BLaER1 treated with 17β-estradiol and CSF1 and Interleukin-3, amounts not matched to agents 10 nM and 100 nM (cell line): ENCODE measurements at regions not wholly inside any gene's neighbourhood (a gene's known extent, or its start where the extent isn't known, plus 50 kb on each side); places are given as distances from the start of the nearest gene placed in this dataset.

ENCODE experiments used
- H3K27ac ChIP-seq, 11 experiments: shearing (Covaris generic); formaldehyde crosslinking; 2 replicates each; pipeline ENCODE4 v1.8.1; 2022
- H3K27me3 ChIP-seq, 11 experiments: shearing (Covaris generic); formaldehyde crosslinking; 2 replicates each; pipeline ENCODE4 v1.8.1; 2022
- H3K36me3 ChIP-seq, 11 experiments: shearing (Covaris generic); formaldehyde crosslinking; 2 replicates each; pipeline ENCODE4 v1.8.1; 2022
- H3K4me1 ChIP-seq, 10 experiments: shearing (Covaris generic); formaldehyde crosslinking; 2 replicates each; pipeline ENCODE4 v1.8.1; 2022
- H3K4me2 ChIP-seq, 11 experiments: shearing (Covaris generic); formaldehyde crosslinking; 2 replicates each; pipeline ENCODE4 v1.8.1; 2022
- H3K4me3 ChIP-seq, 10 experiments: shearing (Covaris generic); formaldehyde crosslinking; 2 replicates each; pipeline ENCODE4 v1.8.1; 2022
- H3K9ac ChIP-seq, 11 experiments: shearing (Covaris generic); formaldehyde crosslinking; 2 replicates each; pipeline ENCODE4 v1.8.1; 2022
- H3K9me3 ChIP-seq, 11 experiments: shearing (Covaris generic); formaldehyde crosslinking; replicated peaks in 1 of 11; 2 replicates each; pipeline ENCODE4 v1.8.1; 2022
- H4K20me1 ChIP-seq, 11 experiments: shearing (Covaris generic); formaldehyde crosslinking; 2 replicates each; pipeline ENCODE4 v1.8.1; 2022
- Cebpa-rat ChIP-seq, 11 experiments: shearing (Covaris generic); IDR thresholded peaks; 2 replicates each; pipeline ENCODE4 v1.8.1; 2022

DNA sequence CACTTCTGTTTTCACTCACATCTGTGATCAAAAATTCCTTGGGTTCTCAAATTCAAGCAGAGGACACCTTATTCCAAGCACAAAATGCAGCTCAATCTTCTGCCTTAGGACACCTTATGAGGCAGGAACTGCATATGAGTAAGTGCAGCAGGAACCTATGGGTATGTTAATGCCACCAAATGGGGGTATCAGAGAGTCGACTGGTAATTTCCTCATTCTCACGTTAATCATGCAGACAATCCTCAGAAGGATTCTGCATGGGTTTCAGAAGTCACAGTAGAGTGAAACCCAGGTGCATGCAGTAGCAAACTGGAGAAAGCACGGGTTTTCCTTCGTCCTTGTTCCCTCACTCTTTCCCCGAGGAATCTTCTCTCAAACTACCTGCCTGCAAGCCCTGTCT lies 452.8 kb downstream of the CBLN2 start:
- Histone ChIP-seq H4K20me1 (no peaks in the 10 kb centered on the region), H3K9ac (no peak overlapping the region), H3K9me3 (no peaks in the 10 kb centered on the region), H3K4me2 (no peak overlapping the region), H3K4me1 (no peaks in the 10 kb centered on the region), H3K27ac (no peak overlapping the region), H3K27me3 (no peaks in the 10 kb centered on the region), H3K4me3 (no peak overlapping the region), H3K36me3 (no peaks in the 10 kb centered on the region)
- TF ChIP-seq Cebpa-rat (IDR thresholded peaks at IDR 0.05), result no peak

- no peaks in the 10 kb centered on the region for H3K27me3 ChIP-seq
- no peaks in the 10 kb centered on the region for H3K36me3 ChIP-seq
- no peak overlapping the region for H3K9ac ChIP-seq
- H3K27ac ChIP-seq, result no peak overlapping the region
- H3K4me2 ChIP-seq, result no peak overlapping the region
- H3K9me3 ChIP-seq, result no peaks in the 10 kb centered on the region
- no peaks in the 10 kb centered on the region for H3K4me1 ChIP-seq
- no peak overlapping the region for H3K4me3 ChIP-seq
- TF ChIP-seq Cebpa-rat (IDR thresholded peaks at IDR 0.05), result no peak
- no peaks in the 10 kb centered on the region for H4K20me1 ChIP-seq
These were observed 454.7 kb downstream of the CBLN2 start for GRCh38 chr18:72089432-72089831.

DNA sequence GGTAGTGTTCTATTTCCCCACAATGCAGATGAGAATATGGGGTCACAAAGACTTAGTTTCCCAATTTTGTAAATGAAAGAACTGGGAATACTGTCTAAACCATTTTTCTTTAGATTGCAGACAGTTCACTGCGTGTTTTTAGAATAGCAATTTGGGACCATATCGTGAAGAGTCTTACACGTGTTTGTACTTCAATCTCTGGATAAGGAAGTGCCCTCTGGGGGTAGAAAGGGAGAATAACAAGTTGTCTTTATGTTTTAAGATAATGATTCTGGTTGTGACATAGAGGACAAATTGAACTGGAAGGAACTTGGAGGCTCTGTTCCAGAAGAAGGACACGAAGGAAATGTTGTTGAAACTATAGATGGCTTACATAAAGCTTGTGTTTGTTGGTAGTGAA lies 457.7 kb downstream of the CBLN2 start:
- H3K27ac ChIP-seq, result no peak overlapping the region
- no peaks in the 10 kb centered on the region for H4K20me1 ChIP-seq
- no peak for TF ChIP-seq Cebpa-rat (IDR thresholded peaks at IDR 0.05)
- no peak overlapping the region for H3K4me3 ChIP-seq
- no peaks in the 10 kb centered on the region for H3K9me3 ChIP-seq
- no peaks in the 10 kb centered on the region for H3K4me1 ChIP-seq
- no peak overlapping the region for H3K4me2 ChIP-seq
- H3K9ac ChIP-seq, result no peak overlapping the region
- H3K27me3 ChIP-seq, result no peaks in the 10 kb centered on the region
- H3K36me3 ChIP-seq, result no peaks in the 10 kb centered on the region

- Histone ChIP-seq H3K4me2 (no peak overlapping the region), H3K36me3 (no peaks in the 10 kb centered on the region), H3K4me3 (no peak overlapping the region), H3K4me1 (no peaks in the 10 kb centered on the region), H3K27ac (no peak overlapping the region), H3K9ac (no peak overlapping the region), H4K20me1 (no peaks in the 10 kb centered on the region), H3K9me3 (peaks cover 0 to 8% (median 0%) of the 10 kb centered on the region in 11 experiments; a peak in 2 of 22 replicates), H3K27me3 (no peaks in the 10 kb centered on the region)
- TF ChIP-seq Cebpa-rat (IDR thresholded peaks at IDR 0.05), result no peak
These were observed 469.1 kb downstream of the CBLN2 start for GRCh38 chr18:72075040-72075439.

DNA sequence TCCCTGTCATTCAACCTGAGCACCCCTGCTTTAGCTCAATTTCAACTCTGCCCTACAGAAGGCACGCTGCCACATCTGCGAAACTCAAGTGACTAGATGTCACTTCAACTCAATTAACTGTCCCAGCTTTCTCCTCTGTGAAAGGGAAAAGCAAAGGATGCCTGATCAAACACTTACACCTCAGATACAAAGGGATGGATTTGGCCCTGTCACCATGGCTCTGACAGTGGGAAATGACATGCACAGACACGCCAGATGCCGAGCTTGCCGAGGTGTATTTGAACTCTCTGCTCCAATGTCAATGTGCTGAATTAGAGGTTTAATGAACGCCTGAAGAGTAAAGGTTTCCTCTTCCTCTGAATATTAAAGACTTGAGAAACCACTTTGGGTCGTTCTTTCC lies 481.1 kb downstream of the CBLN2 start:
- no peak overlapping the region for H3K4me3 ChIP-seq
- no peaks in the 10 kb centered on the region for H3K9me3 ChIP-seq
- H3K27ac ChIP-seq, result no peak overlapping the region
- no peak for TF ChIP-seq Cebpa-rat (IDR thresholded peaks at IDR 0.05)
- H3K27me3 ChIP-seq, result no peaks in the 10 kb centered on the region
- H3K36me3 ChIP-seq, result no peaks in the 10 kb centered on the region
- H4K20me1 ChIP-seq, result no peaks in the 10 kb centered on the region
- no peaks in the 10 kb centered on the region for H3K4me1 ChIP-seq
- no peak overlapping the region for H3K4me2 ChIP-seq
- no peak overlapping the region for H3K9ac ChIP-seq

DNA sequence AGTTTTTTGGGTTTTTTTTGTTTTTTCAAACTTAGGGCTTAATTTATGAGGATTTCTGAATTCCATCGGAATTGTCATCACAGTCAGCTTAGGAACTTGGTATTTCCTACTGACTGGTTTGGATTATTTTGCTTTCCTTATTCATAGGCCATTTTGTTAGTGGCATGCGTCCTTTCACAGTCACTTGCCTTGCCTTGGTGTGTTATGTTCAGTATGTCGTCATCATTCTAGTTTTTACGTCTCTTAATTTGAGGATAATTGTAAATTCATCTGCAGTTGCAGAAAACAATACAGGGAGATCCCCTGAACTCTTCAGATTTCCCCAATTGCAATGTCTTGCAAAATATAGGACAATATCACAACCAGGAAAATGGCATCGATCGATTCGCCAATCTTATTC lies 485.3 kb downstream of the CBLN2 start:
- no peak for TF ChIP-seq Cebpa-rat (IDR thresholded peaks at IDR 0.05)
- Histone ChIP-seq H4K20me1 (no peaks in the 10 kb centered on the region), H3K9me3 (no peaks in the 10 kb centered on the region), H3K36me3 (no peaks in the 10 kb centered on the region), H3K4me2 (no peak overlapping the region), H3K27ac (no peak overlapping the region), H3K4me1 (no peaks in the 10 kb centered on the region), H3K27me3 (no peaks in the 10 kb centered on the region), H3K4me3 (no peak overlapping the region), H3K9ac (no peak overlapping the region)

DNA sequence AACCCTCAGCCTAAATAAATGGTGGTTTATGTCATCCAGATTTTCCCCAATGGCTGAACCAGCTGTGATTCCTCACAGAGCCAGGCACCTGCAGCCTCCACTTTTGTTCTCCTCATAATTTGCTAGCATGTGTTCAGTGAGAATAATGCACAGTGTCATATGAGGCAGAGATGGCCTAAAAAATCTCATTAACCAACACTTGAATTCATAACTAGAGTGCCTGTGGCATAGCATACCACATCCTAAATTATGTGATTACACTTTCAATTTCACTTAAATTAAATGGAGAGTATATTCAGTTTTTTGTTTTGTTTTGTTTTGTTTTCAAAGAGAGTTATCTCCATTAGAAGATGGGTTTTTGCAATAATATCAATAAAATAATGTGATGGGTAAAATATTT lies 488.0 kb downstream of the CBLN2 start:
- Histone ChIP-seq H3K4me3 (no peak overlapping the region), H3K27ac (no peak overlapping the region), H3K9me3 (no peaks in the 10 kb centered on the region), H3K36me3 (no peaks in the 10 kb centered on the region), H3K9ac (no peak overlapping the region), H4K20me1 (no peaks in the 10 kb centered on the region), H3K4me2 (no peak overlapping the region), H3K4me1 (no peaks in the 10 kb centered on the region), H3K27me3 (no peaks in the 10 kb centered on the region)
- TF ChIP-seq Cebpa-rat (IDR thresholded peaks at IDR 0.05), result no peak

DNA sequence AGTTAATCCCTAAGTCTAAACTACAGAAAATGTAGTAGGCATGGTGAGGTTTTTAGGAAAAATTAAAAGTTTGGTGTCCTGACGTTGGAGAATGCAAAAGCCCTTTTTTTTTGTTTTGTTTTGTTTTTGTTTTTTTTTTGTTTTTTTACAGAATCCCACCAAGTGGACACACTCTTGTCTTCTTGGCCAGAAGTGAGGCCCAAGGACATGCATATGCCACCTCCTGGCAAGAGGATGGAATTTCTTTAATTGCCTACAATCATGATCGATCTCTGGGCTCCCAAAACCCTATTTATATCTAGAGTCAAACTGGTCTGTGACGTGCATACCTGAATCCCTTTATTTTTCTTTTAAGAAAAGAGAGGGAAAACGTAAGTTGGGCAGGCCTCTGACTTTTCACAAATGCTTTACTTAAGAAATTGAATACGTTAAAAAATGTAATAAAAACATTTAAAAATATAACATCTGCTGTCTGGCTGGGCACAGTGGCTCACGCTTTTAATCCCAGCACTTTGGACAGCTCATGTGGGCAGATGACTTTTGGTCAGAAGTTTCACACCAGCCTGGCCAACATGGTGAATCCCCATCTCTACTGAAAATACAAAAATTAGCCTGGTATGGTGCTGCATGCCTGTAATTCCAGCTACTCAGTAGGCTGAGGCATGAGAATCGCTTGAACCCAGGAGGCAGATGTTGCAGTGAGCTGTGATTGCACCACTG lies 502.7 kb downstream of the CBLN2 start:
- H3K36me3 ChIP-seq, result no peaks in the 10 kb centered on the region
- no peaks in the 10 kb centered on the region for H4K20me1 ChIP-seq
- H3K9ac ChIP-seq, result no peak overlapping the region
- TF ChIP-seq Cebpa-rat (IDR thresholded peaks at IDR 0.05), result no peak
- H3K27ac ChIP-seq, result no peak overlapping the region
- H3K9me3 ChIP-seq, result no peaks in the 10 kb centered on the region
- H3K27me3 ChIP-seq, result no peaks in the 10 kb centered on the region
- no peaks in the 10 kb centered on the region for H3K4me1 ChIP-seq
- no peak overlapping the region for H3K4me3 ChIP-seq
- no peak overlapping the region for H3K4me2 ChIP-seq

- H3K27ac ChIP-seq, result no peak overlapping the region
- no peak for TF ChIP-seq Cebpa-rat (IDR thresholded peaks at IDR 0.05)
- H4K20me1 ChIP-seq, result no peaks in the 10 kb centered on the region
- no peaks in the 10 kb centered on the region for H3K27me3 ChIP-seq
- H3K4me2 ChIP-seq, result no peak overlapping the region
- no peaks in the 10 kb centered on the region for H3K9me3 ChIP-seq
- no peak overlapping the region for H3K9ac ChIP-seq
- no peak overlapping the region for H3K4me3 ChIP-seq
- no peaks in the 10 kb centered on the region for H3K36me3 ChIP-seq
- no peaks in the 10 kb centered on the region for H3K4me1 ChIP-seq
These were observed 530.7 kb downstream of the CBLN2 start for GRCh38 chr18:72013427-72013850.

GRCh38 chr18:71998547-71999097 lies 545.5 kb downstream of the CBLN2 start:
- 0 out of 22 replicates have a peak, but pooled peaks of 1 of the 11 experiments have one; percentile 16 for TF ChIP-seq Cebpa-rat (IDR thresholded peaks at IDR 0.05)
- Histone ChIP-seq H3K9me3 (no peaks in the 10 kb centered on the region), H3K4me3 (no peak overlapping the region), H3K4me2 (no peak overlapping the region), H3K4me1 (no peaks in the 10 kb centered on the region), H3K36me3 (no peaks in the 10 kb centered on the region), H3K27me3 (no peaks in the 10 kb centered on the region), H4K20me1 (no peaks in the 10 kb centered on the region), H3K9ac (no peak overlapping the region), H3K27ac (no peak overlapping the region)
